Stomach (tissue), 4 donors: ENCODE measurements at regions not wholly inside any gene's neighbourhood (a gene's known extent, or its start where the extent isn't known, plus 50 kb on each side); places are given as distances from the start of the nearest gene placed in this dataset.

Experiments
- EP300 ChIP-seq: sonication (generic); formaldehyde crosslinking; IDR thresholded peaks from one replicate; pipeline ENCODE4 v1.6.1; 2017; ENCODE audit warnings: antibody characterized with exemption
- POLR2A ChIP-seq, 4 donors: fragments of 450-650 bp; IDR thresholded peaks; one replicate each; pipeline ENCODE4 v1.6.1; 2016; ENCODE audit warnings: antibody characterized with exemption in 4 of 4, control low read depth in 2 of 4, mild to moderate bottlenecking in 1 of 4, moderate library complexity in 1 of 4
- POLR2AphosphoS5 ChIP-seq, 3 donors: sonication (generic); formaldehyde crosslinking; IDR thresholded peaks; one replicate each; pipeline ENCODE4 v1.6.1; 2016; ENCODE audit warnings: antibody characterized with exemption in 3 of 3
- TF ChIP-seq, protein P1 (sequence below), 7 experiments: fragments of 450-650 bp in 4 of 7; fragments of 200-600 bp in 3 of 7; sonication (generic) in 3 of 7; IDR thresholded peaks; one replicate each; pipeline ENCODE4 v1.5.1; 2016 to 2019; ENCODE audit warnings: antibody characterized with exemption in 7 of 7, control low read depth in 2 of 7, mild to moderate bottlenecking in 1 of 7

DNA sequence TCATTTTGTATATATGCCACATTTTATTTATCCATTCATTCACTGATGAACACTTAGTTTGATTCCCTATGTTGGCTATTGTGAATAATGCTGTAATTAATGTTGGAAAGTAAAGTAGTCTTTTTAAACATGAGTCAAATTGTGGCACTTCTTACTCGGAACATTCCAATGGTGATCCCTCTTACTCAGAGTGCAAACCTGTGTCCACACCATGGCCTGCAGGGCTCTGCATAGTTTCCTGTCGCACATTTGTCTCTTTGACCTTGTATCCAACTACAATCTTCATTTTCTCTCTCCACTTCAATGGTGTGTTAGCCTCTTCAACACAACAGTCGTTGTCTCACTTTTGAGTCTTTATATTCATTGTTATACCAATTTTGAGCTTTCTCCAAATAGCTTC, 98.1 kb upstream of the PAPPA start:
- TF ChIP-seq POLR2AphosphoS5 (IDR thresholded peaks at IDR 0.05): no peak
- no peak for TF ChIP-seq POLR2A (IDR thresholded peaks at IDR 0.05)
- TF ChIP-seq EP300: no peak
- TF ChIP-seq, protein P1, sequence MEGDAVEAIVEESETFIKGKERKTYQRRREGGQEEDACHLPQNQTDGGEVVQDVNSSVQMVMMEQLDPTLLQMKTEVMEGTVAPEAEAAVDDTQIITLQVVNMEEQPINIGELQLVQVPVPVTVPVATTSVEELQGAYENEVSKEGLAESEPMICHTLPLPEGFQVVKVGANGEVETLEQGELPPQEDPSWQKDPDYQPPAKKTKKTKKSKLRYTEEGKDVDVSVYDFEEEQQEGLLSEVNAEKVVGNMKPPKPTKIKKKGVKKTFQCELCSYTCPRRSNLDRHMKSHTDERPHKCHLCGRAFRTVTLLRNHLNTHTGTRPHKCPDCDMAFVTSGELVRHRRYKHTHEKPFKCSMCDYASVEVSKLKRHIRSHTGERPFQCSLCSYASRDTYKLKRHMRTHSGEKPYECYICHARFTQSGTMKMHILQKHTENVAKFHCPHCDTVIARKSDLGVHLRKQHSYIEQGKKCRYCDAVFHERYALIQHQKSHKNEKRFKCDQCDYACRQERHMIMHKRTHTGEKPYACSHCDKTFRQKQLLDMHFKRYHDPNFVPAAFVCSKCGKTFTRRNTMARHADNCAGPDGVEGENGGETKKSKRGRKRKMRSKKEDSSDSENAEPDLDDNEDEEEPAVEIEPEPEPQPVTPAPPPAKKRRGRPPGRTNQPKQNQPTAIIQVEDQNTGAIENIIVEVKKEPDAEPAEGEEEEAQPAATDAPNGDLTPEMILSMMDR (IDR thresholded peaks at IDR 0.05): no peak
